Activated CD4-positive, alpha-beta T cell treated with anti-CD3 and anti-CD28 coated beads for 24 hours (primary cell): ENCODE measurements at regions not wholly inside any gene's neighbourhood (a gene's known extent, or its start where the extent isn't known, plus 50 kb on each side); places are given as distances from the start of the nearest gene placed in this dataset.
"Not testable (repeated sequence)": the region's sequence is repeated elsewhere in the genome, so short reads cannot be mapped to it uniquely, and the experiment has no call there.

ENCODE experiments used
- DNase-seq, 2 donors: peaks; one replicate each; pipeline ENCODE4 v3.0.0-alpha.2; 2020; ENCODE audit warnings: low read depth in 2 of 2

DNA sequence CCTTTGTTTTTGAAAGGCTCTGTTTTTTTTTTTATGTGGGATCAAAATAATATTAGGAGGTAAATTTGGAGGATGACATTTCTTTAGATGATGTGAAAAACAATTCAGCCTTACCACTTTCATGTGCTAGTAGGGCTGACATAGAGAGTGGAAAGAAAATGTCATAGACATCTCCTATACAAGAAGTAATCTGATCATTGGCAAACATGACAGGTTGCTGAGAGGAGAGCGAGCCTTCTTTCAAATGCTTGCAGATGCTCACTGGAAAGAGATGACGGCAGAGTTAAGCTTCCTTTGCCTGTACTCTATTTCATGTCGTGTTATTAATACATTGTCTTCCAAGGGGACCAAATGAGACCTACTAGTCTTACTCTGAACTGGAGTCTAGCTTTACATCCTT lies 160.1 kb upstream of the DAP start:
- no peak for DNase-seq

DNA sequence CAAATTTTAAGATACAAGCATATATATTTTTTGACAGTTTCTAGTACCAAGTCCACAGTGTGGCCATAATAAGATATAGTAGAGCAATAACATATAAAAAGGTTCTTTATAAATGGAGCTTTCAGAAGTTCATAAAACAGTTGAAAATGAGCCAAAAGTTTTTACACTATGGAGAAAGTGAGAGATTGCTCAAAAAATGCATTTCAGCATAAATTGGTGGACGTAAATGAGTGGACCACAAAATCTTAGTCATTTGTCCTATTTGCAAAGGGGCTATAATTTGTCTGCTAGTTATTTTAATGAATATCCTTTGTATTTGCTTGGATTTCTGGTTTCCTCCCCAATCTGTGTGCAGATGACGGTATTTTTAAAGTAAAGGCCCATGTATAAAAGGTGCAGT lies 159.4 kb upstream of the DAP start:
- DNase-seq = no peak

DNA sequence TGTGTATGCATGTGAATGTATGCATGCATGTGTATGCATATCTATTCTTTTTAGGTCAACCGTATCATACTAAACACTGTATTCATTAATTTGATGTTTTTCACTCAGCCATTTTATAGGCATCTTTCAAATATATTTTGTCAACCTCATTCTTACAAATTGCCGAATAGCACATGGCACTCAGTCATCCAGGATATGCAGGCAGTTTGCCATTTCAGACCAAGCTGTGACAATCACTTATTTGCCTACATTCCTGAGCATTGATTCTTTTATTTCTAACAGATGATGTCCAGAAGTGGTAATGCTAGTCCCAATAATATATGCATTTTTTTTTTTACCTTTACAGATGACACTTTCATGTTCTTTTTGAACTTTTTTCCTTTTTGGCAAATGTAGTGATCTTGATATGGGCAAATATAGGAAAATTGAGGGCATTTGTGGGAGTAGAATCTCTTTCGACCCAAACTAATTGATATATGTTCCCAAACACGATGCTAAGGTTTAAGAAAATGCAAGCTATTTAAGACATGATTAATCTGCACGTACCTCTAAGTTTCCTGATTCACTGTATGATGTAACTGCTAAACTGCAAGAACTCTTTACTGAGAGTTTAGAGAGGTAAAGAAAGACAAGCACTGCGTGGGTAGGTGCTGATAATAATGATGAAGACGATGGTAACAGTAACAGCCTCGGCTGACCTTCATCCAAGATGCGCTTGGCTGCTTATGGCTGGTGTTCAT lies 153.9 kb upstream of the DAP start:
- DNase-seq = no peak

DNA sequence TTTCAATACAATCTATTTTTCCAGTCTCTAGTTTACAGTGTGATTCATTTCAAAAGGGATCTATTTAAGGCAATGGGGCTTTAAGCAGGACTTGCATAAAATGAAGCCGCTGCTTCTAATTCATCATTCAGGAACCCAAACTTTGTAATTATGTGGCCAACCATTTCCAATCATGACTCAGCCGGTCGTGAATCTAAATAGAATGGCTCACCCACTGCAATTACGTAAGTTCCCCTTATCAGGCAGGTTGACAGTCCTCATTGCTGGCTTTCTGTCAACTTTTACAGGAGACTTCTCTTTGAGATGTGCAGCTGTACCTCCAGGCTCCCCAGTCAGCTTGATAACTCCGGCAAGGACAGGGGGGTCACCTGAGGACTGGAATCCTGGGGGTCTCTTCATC lies 152.8 kb upstream of the DAP start:
- no peak for DNase-seq

DNA sequence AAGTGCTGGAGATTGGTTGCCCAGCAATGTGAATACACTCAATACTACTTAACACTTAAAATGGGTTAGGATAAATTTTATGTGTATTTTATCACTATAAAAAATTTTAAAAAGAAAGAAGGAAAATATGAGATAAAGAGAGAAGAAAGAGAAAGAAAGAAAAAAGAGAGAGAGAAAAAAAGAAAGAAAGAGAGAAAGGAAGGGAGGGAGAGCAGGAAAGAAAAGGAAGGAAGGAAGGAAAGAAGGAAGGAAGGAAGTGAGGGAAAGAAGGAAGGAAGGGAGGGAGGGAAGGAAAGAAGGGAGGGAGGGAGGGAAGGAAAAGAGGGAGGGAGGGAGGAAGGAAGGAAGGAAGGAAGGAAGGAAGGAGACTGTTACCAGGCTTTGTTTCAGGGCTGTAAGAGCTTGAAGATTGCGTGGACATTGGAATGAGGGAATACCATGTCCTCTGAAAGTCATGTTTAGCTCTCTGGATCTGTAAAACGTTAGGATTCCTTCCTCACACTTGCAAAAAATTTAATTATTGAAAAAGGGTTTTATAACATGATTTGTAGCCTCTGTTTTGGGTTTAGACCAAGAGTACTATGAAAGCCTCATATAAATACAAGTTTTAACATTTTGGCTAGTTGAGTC lies 152.3 kb upstream of the DAP start:
- DNase-seq = no peak

DNA sequence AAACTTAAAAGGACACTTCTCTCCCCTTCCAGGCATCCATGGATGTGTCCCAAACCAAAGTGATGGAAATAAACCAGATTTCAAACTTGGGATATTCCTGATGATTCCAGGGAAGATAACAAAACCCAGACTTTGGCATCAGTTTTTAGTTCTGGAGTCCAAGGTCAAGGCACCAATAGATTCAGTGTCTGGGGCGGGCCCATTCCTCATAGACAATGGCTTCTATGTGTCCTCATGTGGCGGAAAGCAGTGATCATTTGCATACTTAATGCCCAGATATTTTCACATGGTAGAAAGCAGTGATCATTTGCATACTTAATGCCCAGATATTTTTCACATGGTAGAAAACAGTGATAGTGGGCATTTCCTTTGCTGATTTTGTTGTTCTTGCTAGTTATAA lies 151.4 kb upstream of the DAP start:
- no peak for DNase-seq

DNA sequence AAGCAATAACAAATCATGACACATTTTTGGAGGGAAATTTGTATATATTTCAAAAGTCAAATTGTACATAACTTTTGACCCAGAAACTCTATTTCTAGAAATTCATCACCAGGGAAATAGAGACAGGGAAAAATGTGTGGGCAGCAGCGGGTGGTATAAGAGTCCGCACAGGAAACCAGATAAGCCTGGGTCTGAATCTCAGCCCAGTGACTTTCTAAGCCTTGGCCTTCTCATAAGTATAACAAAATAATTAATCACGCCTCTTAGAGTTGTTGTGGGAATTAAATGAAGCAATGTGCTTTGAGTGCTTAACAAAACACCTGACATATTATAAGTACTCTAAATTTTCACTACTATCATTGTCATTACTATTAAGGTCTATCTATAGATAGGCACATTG lies 149.2 kb upstream of the DAP start:
- no peak for DNase-seq

DNA sequence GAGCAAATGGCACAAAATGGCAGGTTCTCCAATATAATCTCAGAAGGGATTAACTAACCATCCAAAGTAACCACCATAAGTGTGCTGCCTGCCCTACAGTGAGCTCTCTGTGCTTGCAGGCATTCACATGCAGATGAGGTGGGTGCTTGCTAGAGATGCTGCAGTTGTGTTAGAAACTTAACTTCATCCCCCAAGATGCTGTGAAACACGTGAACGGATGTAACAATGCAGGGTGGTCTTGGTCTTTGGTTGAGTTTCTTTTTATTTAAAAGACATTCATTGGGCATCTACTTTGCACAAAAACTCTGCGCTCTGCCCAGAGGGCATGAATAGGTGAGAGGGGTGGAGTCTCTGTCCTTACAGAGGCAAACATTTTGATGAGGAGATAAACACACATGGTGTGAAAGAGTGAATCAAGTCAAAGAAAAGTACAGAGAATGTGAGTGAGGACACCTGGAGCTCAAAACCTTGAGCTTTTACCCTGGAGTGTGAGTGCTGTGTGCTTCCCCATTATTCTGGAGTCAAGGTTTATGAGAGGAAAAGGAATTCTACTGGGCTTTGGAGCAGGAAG lies 143.9 kb upstream of the DAP start:
- no peak for DNase-seq

DNA sequence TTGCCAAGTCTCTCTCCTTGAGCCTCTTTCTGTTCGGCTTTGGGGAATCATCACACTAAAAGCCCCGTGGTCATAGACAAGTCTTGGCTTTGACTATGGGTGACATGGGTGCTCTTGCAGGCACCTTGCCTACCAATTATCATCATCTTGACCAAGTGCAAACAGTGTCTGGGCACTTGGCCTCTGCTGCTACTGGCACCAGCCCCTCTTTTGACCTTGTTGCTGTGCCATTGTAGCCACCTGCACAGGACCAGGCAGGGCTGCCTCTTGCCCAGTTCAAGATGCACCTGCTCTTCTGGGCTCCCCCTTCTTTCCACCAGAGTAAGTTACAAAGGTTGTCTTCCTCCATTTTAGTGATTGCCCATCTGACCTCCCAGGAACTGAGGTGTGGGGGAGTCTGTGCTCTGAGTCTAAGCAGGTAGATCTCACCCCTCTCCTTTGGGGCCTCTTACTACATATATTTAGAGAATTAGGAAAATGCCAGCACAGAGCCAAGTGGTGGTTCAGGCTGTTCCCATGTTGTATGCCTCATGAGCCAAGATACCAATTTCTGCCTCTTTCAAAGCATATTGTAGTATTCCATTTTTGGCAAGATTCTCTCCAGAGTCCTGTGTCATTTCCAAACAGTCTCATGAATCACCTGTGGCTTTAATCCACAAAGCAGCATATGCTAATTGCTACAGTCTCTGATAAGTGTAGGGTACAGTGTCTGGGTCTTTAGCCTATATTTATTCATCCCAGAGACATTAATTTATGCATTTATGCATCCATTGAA lies 142.9 kb upstream of the DAP start:
- DNase-seq = no peak

DNA sequence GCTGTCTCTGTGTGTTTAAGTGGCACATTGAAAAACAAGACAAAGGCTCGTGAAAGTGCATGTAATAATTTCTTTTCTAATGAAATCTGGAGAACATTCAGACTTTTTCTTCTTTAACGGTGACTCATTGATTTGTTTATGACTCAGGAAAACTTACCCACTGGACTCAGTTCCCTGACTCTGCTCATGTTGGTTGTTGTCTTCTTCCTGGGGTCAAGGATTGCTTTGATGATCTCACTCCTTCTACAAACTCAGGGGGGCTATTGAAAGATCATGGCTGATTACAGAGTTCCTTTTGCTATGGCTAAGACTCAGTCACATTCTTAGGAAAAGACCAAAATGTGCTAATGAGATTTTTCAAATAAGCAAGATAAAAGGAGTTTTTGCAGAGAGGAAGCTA lies 141.1 kb upstream of the DAP start:
- no peak for DNase-seq

DNA sequence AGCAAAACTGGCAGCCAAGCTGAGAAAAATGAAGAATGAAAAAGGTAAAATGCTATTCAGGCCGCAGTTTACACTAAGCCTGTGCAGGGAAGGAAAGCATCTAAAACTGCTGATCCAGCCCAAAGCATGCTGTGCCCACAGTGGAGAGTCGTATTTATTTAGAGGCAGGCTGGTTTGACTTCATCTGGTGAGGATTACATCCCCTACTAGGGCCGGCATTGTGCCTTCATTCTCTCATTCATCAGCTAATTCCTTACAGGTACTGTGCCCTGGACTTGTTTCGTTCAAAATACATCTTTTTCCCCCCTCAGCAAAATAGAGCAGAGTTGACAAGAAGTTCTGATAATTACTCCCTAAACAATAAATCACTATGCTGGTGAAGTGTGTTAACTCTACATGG lies 137.5 kb upstream of the DAP start:
- no peak for DNase-seq

DNA sequence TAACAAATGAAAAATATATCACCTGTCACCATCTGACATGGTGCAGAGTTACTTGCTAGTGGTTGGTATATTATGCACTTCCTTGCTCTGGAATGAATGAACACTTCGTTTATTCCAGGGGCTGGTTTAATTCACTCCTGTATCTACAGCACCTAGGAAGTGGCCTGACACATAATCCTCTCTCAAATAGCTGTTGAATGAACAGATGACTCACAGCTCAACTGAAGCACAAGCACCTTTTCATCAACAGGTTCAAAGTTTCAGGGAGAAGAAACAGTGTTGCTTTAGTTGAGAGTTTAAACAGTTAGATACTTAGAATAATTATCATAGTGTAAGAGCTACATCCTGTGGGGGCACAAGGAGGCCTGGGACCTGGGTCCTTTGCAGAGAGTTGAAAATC lies 135.0 kb upstream of the DAP start:
- DNase-seq = no peak

DNA sequence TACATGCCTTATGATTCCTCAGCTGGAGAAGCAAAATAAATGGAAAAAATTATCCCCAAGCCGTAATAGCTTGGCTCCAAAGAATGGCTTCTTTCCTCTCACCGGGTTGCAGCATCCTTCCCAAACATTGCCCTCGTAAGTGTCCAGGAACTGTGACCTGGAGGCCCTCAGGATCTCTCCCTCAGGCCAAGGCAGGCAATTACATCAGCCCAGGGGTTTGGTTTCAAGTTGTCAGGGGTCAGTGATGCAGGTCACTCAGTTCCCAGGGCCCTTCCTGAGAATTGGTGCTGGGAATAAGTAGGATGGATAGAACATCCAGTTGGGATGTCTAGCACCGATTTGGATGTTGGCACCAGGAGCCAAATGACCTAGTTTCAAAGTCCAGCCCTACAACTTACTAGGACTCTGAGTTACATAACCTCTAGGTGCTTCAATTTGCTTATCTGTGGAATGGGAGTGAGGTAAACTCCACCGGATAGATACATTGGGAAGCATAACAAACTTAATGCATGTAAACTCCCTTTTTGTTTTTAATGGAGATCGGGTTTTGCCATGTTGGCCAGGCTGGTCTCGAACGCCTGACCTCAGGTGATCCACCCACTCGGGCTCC lies 133.5 kb upstream of the DAP start:
- no peak for DNase-seq

DNA sequence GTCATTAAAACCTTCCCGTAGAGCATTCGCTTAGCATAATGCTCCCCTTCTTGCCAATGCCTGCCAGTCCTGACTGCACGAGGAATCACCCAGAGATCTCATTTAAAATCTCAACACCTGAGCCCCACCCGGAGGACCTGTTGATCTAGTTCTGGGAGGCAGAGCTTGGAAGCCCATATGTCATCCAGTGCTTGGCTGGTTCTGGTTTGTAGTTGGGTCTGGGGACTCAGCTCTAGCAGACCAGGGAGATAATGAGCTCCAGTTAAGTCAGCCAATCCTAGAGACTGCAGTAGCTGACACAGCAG lies 131.8 kb upstream of the DAP start:
- no peak for DNase-seq

DNA sequence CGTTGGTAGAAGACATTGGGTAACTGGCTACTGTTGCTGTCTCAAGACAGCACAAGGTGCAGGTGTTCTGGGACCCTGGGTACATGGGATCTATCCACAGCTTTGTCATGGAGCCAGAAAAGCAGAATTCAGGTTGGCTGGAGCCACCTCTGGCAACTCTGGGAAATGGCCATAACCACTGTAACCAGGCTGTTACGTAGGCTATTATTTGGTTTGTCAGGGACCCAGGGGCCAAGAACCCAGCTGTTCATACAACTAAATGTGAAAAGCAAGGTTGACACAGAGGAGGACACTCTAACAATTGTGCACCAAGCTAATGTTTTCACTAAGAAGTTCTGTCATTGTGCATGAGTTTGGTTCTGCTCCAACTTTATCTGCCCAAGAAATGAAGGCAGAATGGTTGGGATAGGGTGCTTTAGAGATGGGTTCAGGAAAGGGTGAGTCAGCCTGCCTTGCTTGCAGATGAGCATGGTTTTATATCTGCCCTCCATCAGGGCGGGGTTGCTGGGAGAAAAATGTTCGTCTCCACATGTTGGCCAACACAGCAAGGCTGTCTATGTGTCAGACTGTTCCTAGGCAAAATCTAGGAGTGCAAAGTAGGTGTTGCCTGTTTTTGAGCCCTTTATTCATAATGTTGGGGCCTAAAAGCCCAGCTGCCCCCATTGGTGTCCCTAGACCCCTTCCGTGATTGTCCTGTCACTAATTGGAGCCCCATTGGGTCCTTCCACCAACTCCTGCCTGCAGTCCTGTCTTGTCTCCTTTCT lies 131.3 kb upstream of the DAP start:
- no peak for DNase-seq

DNA sequence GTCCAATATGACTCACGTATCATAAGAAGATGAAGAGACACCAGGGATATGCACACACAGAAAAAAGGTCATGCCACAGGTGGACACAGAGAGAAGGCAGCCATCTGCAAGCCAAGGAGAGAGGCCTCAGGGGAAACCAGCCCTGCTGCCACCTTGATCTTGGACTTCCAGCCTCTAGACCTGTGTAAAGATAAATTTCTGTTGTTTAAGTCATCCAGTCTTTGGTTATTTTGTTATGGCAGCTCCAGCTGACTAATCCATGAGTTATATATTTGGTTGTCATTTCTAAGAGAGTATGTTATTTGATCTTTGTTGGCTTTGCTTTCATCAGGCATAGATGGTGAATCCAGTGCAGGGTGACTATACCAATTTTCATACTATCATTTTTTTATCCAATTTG lies 130.2 kb upstream of the DAP start:
- DNase-seq = no peak

DNA sequence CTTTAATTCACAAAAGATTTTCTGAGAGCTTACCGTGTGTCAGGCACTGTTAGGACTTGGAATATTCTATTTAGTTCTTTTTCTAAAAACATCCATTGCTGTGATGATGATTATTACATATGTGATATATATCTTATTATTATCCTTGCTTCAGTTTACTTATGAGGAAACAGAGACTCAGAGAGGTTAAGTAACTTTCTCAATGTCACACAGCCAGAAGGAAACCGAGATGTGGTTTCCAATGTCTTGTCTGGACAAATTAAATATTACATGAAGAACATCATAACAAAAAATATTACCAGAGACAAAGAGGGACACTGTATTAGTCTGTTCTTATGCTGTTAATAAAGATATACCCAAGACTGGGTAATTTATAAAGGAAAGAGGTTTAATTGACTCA lies 125.5 kb upstream of the DAP start:
- no peak for DNase-seq

DNA sequence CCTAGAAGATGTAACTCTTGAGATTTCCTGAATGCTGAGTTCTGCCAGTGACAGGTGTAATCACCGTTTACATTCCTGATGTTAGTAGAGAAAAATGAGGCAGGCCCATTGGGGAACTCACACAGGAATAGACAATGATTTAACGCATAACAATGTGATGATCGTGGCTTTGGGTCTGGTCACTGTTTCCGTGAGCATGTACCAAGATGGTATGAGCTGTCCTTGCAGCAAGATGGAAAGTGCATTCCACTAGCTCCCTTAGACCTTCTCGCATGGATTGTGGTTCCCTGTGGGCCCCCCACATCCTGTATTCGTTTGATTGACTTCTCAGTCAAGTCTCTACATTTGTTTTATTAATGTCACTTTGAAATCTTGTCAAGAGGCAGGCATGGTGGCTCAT lies 124.0 kb upstream of the DAP start:
- DNase-seq = no peak

DNA sequence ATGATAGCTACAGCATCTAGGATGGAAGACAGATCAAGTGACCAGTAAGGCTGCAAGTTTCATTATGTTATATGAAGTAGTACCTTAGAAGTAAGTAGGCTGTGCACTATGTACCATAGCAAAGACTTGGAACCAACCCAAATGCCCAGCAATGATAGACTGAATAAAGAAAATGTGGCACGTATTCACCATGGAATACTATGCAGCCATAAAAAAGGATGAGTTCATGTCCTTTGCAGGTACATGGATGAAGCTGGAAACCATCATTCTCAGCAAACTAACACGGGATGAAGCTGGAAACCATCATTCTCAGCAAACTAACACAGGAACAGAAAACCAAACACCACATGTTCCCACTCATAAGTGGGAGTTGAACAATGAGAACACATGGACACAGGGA lies 122.9 kb upstream of the DAP start:
- not testable (repeated sequence) for DNase-seq

DNA sequence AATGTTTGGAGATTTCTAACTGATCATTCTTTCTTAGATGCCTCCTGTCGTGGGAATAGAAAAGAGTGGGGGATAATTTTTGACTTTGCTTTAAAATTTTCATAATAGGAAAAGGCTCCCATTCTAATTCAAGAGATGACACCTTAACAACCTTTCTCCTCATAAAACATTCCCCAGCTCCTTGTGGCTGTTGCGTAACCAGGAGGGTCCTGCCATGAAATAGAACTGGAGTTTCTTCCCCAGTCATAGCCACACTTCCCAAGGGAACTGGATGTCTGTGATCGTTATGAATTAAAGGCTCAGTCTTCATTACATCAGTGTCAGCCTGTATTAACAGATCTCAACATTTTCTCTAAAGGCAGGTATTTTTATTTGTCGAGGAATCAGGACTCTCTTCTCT lies 119.9 kb upstream of the DAP start:
- DNase-seq = no peak

DNA sequence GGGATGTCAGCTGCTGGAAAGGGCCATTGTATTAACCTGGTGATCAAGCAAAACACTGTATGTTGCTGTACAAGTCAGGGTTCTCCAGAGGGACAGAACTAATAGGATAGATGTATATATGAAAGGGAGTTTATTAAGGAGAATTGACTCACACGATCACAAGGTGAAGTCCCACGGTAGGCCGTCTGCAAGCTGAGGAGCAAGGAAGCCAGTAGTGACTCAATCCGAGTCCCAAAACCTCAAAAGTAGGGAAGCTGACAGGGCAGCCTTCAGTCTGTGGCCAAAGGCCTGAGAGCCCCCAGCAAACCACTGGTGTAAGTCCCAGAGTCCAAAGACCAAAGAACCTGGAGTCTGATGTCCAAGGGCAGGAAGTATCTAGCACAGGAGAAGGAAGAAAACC lies 116.0 kb upstream of the DAP start:
- DNase-seq = not testable (repeated sequence)
